Stimulated activated naive CD8-positive, alpha-beta T cell treated with anti-CD3 and anti-CD28 coated beads, Interleukin-15, amount 100 ng/mL, for 72 hours (primary cell): ENCODE measurements at regions not wholly inside any gene's neighbourhood (a gene's known extent, or its start where the extent isn't known, plus 50 kb on each side); places are given as distances from the start of the nearest gene placed in this dataset.

ENCODE experiments used
- ATAC-seq: fragments of 150-1000 bp; cut with Tn5 transposase; 2 replicates; pipeline ENCODE4 v1.10.0; 2021; ENCODE audit warnings: mild to moderate bottlenecking, moderate library complexity
- DNase-seq, 2 donors: peaks; one replicate each; pipeline ENCODE4 v3.0.0; 2021 to 2022
- H3K27ac Mint-ChIP-seq, 2 donors: one replicate each; pipeline ENCODE4 v1.8.0; 2022; ENCODE audit warnings: mild to moderate bottlenecking in 2 of 2, mixed read lengths in 2 of 2, moderate library complexity in 2 of 2
- H3K27me3 Mint-ChIP-seq: one replicate; pipeline ENCODE4 v1.8.0; 2022; ENCODE audit warnings: mixed read lengths
- H3K4me1 Mint-ChIP-seq: one replicate; pipeline ENCODE4 v1.8.0; 2022; ENCODE audit warnings: mild to moderate bottlenecking, mixed read lengths
- H3K4me3 Mint-ChIP-seq, 2 donors: one replicate each; pipeline ENCODE4 v1.8.0; 2022; ENCODE audit warnings: mild to moderate bottlenecking in 2 of 2, mixed read lengths in 2 of 2, moderate library complexity in 1 of 2
- H3K9me3 Mint-ChIP-seq, 2 donors: one replicate each; pipeline ENCODE4 v1.8.0; 2022; ENCODE audit warnings: mixed read lengths in 2 of 2

- H3K4me3 Mint-ChIP-seq, result no peak overlapping the region
- no peak for ATAC-seq
- H3K9me3 Mint-ChIP-seq, result no peaks in the 10 kb centered on the region
- H3K4me1 Mint-ChIP-seq, result no peaks in the 10 kb centered on the region
- DNase-seq, result no peak
- peaks cover 8% of the 10 kb centered on the region for H3K27me3 Mint-ChIP-seq
- H3K27ac Mint-ChIP-seq, result no peak overlapping the region
Measured at GRCh38 chr6:108734271-108734922, 113.8 kb upstream of the ARMC2 start.

DNA sequence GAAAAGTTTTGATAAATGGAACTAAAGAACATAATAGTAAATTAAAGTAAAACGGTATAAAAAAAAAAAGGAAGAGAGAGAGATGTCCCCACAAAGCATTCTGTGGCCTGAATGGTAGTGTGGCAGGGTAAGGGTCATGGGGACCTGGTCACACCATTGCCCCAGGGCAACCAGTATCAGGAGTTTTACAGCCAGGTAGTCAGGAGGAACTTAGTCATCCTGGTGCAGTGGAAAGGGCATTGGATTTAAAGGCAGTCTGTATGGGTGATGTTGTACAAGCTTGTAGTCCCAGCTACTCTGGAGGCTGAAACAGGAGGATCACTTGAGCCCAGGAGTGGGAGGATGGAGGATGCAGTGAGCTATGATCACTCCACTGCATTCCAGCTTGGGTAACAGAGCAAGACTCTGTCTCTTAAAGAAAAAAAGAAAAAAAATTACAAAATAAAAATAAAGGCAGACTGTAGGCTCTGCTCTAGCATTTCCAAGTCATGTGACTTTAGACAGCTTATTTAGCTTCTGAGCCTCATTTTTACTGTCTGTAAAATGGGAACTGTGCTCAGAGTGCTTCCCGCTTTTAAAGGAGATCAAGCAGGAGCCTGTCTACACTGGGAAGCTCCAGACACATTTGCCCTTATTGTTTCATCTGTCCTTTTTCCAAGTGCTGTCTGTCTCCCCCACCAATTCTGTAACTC, 112.8 kb upstream of the ARMC2 start:
- Mint-ChIP-seq H3K4me3 (no peak overlapping the region), H3K4me1 (no peaks in the 10 kb centered on the region), H3K27me3 (peaks cover 10% of the 10 kb centered on the region), H3K9me3 (no peaks in the 10 kb centered on the region), H3K27ac (no peak overlapping the region)
- DNase-seq (no peak), ATAC-seq (no peak)

DNA sequence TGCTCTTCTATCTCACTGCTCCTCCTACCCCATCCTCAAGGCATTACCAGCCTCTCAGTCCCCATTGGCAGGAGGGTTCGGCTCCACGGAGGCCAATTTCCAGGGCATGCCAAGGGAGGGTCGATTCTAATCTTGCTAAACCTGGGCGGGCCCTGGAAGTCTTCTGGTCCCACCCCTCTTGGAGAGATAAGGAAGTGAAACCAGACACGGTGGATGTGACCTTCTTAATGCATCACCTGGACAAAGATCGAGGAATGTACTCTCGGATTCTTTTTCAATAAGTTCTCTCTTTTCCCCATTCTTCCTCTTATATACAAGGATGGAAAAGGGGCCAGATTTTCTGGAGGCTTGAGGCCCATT, 112.2 kb upstream of the ARMC2 start:
- Mint-ChIP-seq H3K4me1 (no peaks in the 10 kb centered on the region), H3K9me3 (no peaks in the 10 kb centered on the region), H3K4me3 (no peak overlapping the region), H3K27ac (no peak overlapping the region), H3K27me3 (peaks cover 12% of the 10 kb centered on the region)
- DNase-seq (no peak), ATAC-seq (no peak)

GRCh38 chr6:108736832-108737231, 111.4 kb upstream of the ARMC2 start:
- Mint-ChIP-seq H3K9me3 (no peaks in the 10 kb centered on the region), H3K4me3 (no peak overlapping the region), H3K4me1 (no peaks in the 10 kb centered on the region), H3K27ac (no peak overlapping the region), H3K27me3 (peaks cover 20% of the 10 kb centered on the region)
- ATAC-seq (no peak), DNase-seq (no peak)

DNA sequence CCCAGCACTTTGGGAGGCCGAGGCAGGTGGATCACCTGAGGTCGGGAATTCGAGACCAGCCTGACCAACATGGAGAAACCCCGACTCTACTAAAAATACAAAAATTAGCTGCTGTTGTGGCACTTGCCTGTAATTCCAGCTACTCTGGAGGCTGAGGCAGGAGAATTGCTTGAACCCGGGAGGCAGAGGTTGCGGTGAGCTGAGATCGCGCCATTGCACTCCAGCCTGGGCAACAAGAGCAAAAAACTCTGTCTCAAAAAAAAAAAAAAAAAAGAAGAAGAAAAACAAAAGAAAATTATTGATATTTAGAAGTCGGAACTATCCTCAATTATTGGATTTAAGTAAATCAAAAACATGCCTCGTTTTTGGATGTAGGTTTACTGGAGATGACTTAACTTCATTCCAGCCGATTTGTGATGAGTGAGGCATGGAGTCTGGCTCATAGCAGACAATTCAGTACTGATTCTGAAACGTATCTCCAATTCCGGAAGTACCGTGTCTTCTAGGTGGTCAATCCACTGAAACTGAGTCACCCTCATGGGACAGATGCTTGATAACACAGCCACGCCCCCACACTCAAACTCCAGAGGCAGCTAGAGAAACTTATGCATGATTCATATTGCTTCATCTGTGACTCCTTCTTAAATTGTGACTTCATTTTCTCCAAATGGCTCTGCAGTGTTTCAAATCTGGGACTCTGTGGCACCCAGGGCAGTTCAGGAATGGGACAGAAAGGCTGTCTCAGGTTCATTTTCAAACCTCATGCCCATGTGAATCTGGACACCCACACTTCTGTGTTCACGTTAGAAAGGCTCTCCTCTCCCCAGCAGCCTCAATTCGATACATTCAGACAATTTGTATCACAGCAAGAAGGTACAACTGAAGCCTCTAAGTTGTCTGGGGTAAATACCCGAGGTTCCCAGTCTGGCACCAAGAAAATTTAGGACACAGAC, 110.4 kb upstream of the ARMC2 start:
- peaks cover 24% of the 10 kb centered on the region for H3K27me3 Mint-ChIP-seq
- H3K27ac Mint-ChIP-seq, result no peak overlapping the region
- no peak for ATAC-seq
- H3K4me3 Mint-ChIP-seq, result no peak overlapping the region
- DNase-seq, result no peak
- no peaks in the 10 kb centered on the region for H3K9me3 Mint-ChIP-seq
- no peaks in the 10 kb centered on the region for H3K4me1 Mint-ChIP-seq

DNA sequence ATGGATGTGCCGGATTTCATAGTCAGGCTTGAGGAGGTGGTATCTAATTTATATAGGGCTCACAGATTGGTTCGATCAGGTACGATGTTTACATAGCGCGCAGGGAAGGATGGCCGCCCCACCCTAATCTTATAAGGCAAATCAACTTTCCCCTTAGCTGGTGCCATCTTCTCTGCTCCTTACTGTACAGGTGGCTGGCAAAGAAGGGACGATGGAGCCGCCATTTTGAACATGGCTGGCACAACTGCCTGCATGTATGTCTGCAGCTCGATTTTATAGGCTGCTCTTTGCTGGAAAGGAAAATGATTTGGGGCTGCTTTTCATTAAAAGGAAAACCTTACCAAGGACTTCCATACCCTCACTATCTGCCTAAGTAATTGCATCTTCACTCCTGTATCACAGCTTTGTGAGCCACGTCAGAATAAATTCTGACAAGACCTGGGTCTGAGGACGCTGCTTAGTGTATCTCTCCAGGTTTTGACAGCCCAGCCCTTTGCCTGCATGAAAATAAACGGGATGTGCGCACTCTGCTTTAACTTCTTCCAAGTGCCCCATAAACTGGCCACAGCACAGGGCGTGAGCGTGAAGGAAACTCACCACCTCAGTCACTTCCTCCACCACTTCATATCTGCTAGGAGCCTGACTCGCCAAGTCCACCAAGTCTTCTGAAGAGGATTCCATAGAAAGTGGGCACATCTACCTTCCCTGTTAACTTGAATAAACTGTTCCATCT, 109.4 kb upstream of the ARMC2 start:
- H3K9me3 Mint-ChIP-seq, result no peaks in the 10 kb centered on the region
- peaks cover 33% of the 10 kb centered on the region for H3K27me3 Mint-ChIP-seq
- DNase-seq (no peak), ATAC-seq (no peak)
- H3K4me3 Mint-ChIP-seq, result no peak overlapping the region
- H3K27ac Mint-ChIP-seq, result no peak overlapping the region
- no peaks in the 10 kb centered on the region for H3K4me1 Mint-ChIP-seq

- Mint-ChIP-seq H3K4me3 (no peak overlapping the region), H3K27ac (no peak overlapping the region), H3K27me3 (peaks cover 41% of the 10 kb centered on the region), H3K9me3 (no peaks in the 10 kb centered on the region), H3K4me1 (no peaks in the 10 kb centered on the region)
- no peak for ATAC-seq
- no peak for DNase-seq
Measured at GRCh38 chr6:108739496-108740330, 108.5 kb upstream of the ARMC2 start.

GRCh38 chr6:108741331-108741989, 106.8 kb upstream of the ARMC2 start:
- H3K9me3 Mint-ChIP-seq, result no peaks in the 10 kb centered on the region
- peaks cover 50% of the 10 kb centered on the region for H3K27me3 Mint-ChIP-seq
- H3K27ac Mint-ChIP-seq, result no peak overlapping the region
- ATAC-seq, result no peak
- no peak for DNase-seq
- no peak overlapping the region for H3K4me3 Mint-ChIP-seq
- H3K4me1 Mint-ChIP-seq, result no peaks in the 10 kb centered on the region

DNA sequence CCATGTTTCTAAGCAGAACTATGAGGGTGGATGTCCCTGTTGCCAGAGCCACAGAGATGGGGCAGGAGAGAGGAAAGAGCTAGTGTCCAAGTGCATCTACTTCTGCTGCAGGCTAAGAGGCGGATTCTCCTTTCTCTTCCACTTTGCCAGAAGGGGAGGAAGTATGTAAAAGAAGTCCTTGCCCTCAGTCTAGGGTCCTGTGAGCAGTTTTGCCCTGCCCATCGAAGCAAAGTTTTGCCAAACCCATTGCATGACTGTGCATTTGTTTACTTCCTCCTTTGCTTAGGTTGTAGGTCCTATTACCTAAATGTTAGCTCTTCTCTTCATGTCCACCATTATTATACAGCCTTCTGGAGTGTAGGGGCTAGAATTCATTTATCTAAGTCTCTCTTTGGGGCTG, 106.2 kb upstream of the ARMC2 start:
- no peak overlapping the region for H3K4me3 Mint-ChIP-seq
- H3K27ac Mint-ChIP-seq, result no peak overlapping the region
- no peak for ATAC-seq

GRCh38 chr6:108744244-108744972, 103.8 kb upstream of the ARMC2 start:
- no peaks in the 10 kb centered on the region for H3K9me3 Mint-ChIP-seq
- no peaks in the 10 kb centered on the region for H3K4me1 Mint-ChIP-seq
- H3K4me3 Mint-ChIP-seq, result no peak overlapping the region
- no peak overlapping the region for H3K27ac Mint-ChIP-seq
- DNase-seq (no peak), ATAC-seq (no peak)
- H3K27me3 Mint-ChIP-seq, result peaks cover 56% of the 10 kb centered on the region

More for the DNA sequence above, 106.2 kb upstream of the ARMC2 start:
- H3K4me1 Mint-ChIP-seq, result no peaks in the 10 kb centered on the region
- H3K27me3 Mint-ChIP-seq, result peaks cover 50% of the 10 kb centered on the region
- DNase-seq, result no peak
- no peaks in the 10 kb centered on the region for H3K9me3 Mint-ChIP-seq

- Mint-ChIP-seq H3K9me3 (no peaks in the 10 kb centered on the region), H3K4me3 (no peak overlapping the region), H3K27ac (no peak overlapping the region), H3K27me3 (peaks cover 51% of the 10 kb centered on the region), H3K4me1 (no peaks in the 10 kb centered on the region)
- DNase-seq, result no peak
- ATAC-seq, result no peak
Measured at GRCh38 chr6:108744996-108745395, 103.2 kb upstream of the ARMC2 start.

DNA sequence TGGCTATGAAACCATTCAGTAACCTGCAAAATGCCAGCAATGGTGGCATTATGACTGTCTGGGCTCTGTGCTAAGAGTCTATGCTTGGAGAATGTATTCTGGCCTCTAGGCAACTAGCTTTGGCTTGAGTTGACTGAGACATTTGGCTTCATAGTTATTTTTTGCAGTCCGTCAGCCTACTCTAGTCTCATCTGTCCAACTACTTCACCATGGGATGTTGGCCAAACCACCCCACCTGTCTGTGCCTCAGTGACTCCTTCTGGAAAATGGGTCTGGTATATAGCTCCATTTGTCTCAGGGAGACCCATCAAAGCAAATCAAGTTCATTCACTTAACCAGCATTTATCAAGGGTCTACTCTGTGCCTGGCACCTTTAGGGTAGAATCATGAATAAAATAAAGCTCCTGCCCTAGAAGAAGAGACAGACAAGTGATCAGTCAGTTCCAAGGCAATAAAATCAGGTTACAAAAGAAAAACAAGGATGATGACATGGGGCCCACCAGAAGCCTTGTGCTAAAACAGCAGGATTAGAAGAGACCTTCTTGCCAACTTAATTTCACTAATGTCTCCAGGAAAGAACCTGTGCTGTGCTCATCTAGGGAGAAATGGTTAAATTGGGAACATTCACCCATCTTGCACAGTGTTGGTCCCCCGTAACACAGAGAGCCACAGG, 102.4 kb upstream of the ARMC2 start:
- Mint-ChIP-seq H3K9me3 (no peaks in the 10 kb centered on the region), H3K4me1 (no peaks in the 10 kb centered on the region), H3K4me3 (no peak overlapping the region), H3K27ac (no peak overlapping the region), H3K27me3 (peaks cover 47% of the 10 kb centered on the region)
- ATAC-seq, result no peak
- no peak for DNase-seq

- ATAC-seq, result no peak
- no peak overlapping the region for H3K27ac Mint-ChIP-seq
- no peaks in the 10 kb centered on the region for H3K9me3 Mint-ChIP-seq
- H3K4me1 Mint-ChIP-seq, result no peaks in the 10 kb centered on the region
- H3K27me3 Mint-ChIP-seq, result peaks cover 48% of the 10 kb centered on the region
- H3K4me3 Mint-ChIP-seq, result no peak overlapping the region
- DNase-seq, result no peak
Measured at GRCh38 chr6:108746366-108746765, 101.9 kb upstream of the ARMC2 start.
